GM12878 (cell line): ENCODE measurements at regions not wholly inside any gene's neighbourhood (a gene's known extent, or its start where the extent isn't known, plus 50 kb on each side); places are given as distances from the start of the nearest gene placed in this dataset.

Experiments
- ATAC-seq: fragments of 200-7000 bp; cut with Tn5 transposase; 3 replicates; pipeline ENCODE4 v1.9.1; 2020; ENCODE audit warnings: mild to moderate bottlenecking, moderate library complexity
- BruUV-seq: library from RNA; stranded (reverse); fragments of 400-500 nt; replicated peaks from 2 replicates; lab custom pipeline; 2021; lab: Mats Ljungman, UMichigan
- CTCF ChIA-PET: fragments of 300-600 bp; sonication (Branson Sonifier 250); formaldehyde crosslinking; extraction: SDS; loops from one replicate; lab custom pipeline; 2021; ENCODE audit warnings: inconsistent platforms; lab: Yijun Ruan, JAX
- POLR2A ChIA-PET: fragments of 350-600 bp; formaldehyde crosslinking; extraction: SDS; loops from one replicate; lab custom pipeline; 2021; ENCODE audit warnings: inconsistent platforms; lab: Charles Lee
- RAD21 ChIA-PET: fragments of 300-600 bp; sonication (Branson Sonifier 250); formaldehyde crosslinking; loops from one replicate; lab custom pipeline; 2023; ENCODE audit warnings: antibody characterized with exemption; ENCODE audit not compliant: unreplicated experiment; lab: Charles Lee
- SMC1A ChIA-PET: fragments of 300-600 bp; sonication (Branson Sonifier 250); formaldehyde crosslinking; loops from one replicate; lab custom pipeline; 2023; ENCODE audit not compliant: unreplicated experiment, uncharacterized antibody; lab: Charles Lee
- DNase-seq: peaks from one replicate; pipeline ENCODE4 v3.0.0-alpha.2; 2011; ENCODE audit warnings: low read depth, low spot score
- FAIRE-seq: peaks from 3 replicates; lab custom pipeline; 2011; peaks lifted over from hg19 to GRCh38; lab: Jason Lieb, UNC
- H2AFZ ChIP-seq: 2 replicates; pipeline ENCODE4 v1.6.0; 2011; ENCODE audit warnings: low read depth, low read length, control low read depth; ENCODE audit not compliant: control insufficient read depth
- H3K27ac ChIP-seq: 2 replicates; pipeline ENCODE4 v1.5.1; 2011; ENCODE audit warnings: control low read depth; ENCODE audit not compliant: control insufficient read depth, insufficient read depth
- H3K27me3 ChIP-seq, 2 experiments: replicated peaks in 1 of 2; 2 replicates each; pipeline versions ENCODE4 v1.6.0 to v1.6.1; 2011; ENCODE audit warnings: low read length in 1 of 2; ENCODE audit not compliant: control insufficient read depth in 2 of 2, insufficient read depth in 2 of 2
- H3K36me3 ChIP-seq, 2 experiments: 2 replicates each; pipeline ENCODE4 v1.5.1; 2011; ENCODE audit warnings: low read length in 1 of 2; ENCODE audit not compliant: control insufficient read depth in 2 of 2, insufficient read depth in 2 of 2
- H3K4me1 ChIP-seq: 2 replicates; pipeline ENCODE4 v1.6.1; 2011; ENCODE audit warnings: mild to moderate bottlenecking, low read length, moderate library complexity, mixed read lengths; ENCODE audit not compliant: control insufficient read depth, insufficient read depth
- H3K4me2 ChIP-seq: 2 replicates; pipeline ENCODE4 v1.6.0; 2011; ENCODE audit warnings: control low read depth; ENCODE audit not compliant: control insufficient read depth, insufficient read depth
- H3K4me3 ChIP-seq: fragments of 200-600 bp; sonication (generic); 2 replicates; pipeline ENCODE4 v1.5.1; 2016
- H3K79me2 ChIP-seq: 2 replicates; pipeline ENCODE4 v1.6.0; 2011; ENCODE audit warnings: low read length; ENCODE audit not compliant: control insufficient read depth, insufficient read depth
- H3K9ac ChIP-seq: 2 replicates; pipeline ENCODE4 v1.8.0; 2011; ENCODE audit warnings: low read length, control low read depth, mixed read lengths; ENCODE audit not compliant: control insufficient read depth, insufficient read depth
- H3K9me3 ChIP-seq: replicated peaks from 3 replicates; pipeline ENCODE4 v1.5.1; 2011; ENCODE audit warnings: mild to moderate bottlenecking, low read length; ENCODE audit not compliant: control insufficient read depth, insufficient read depth
- H4K20me1 ChIP-seq: 2 replicates; pipeline ENCODE4 v1.6.0; 2011; ENCODE audit not compliant: control insufficient read depth, insufficient read depth
- FOXK2 ChIP-seq: fragments of 450-650 bp; IDR thresholded peaks from 2 replicates; pipeline ENCODE4 v1.6.1; 2017; ENCODE audit warnings: mild to moderate bottlenecking, moderate library complexity
- MYB ChIP-seq: fragments of 150-350 bp; IDR thresholded peaks from 2 replicates; pipeline ENCODE4 v1.6.1; 2014; ENCODE audit warnings: mild to moderate bottlenecking, low read depth, low read length, borderline replicate concordance
- SMC3 ChIP-seq: IDR thresholded peaks from 2 replicates; pipeline ENCODE4 v1.6.1; 2011; ENCODE audit warnings: low read length, improper control_type of control experiment, borderline replicate concordance
- SRF ChIP-seq, 2 experiments: IDR thresholded peaks; 2 replicates each; pipeline ENCODE4 v1.6.1; 2011; ENCODE audit warnings: low read depth in 2 of 2, low read length in 2 of 2, mild to moderate bottlenecking in 1 of 2, moderate library complexity in 1 of 2
- SUPT20H ChIP-seq: IDR thresholded peaks from 2 replicates; pipeline ENCODE4 v1.6.1; 2011; ENCODE audit warnings: low read depth, mild to moderate bottlenecking, low read length, moderate library complexity, borderline replicate concordance; ENCODE audit not compliant: control insufficient read depth
- ZBTB4 ChIP-seq: fragments of 450-650 bp; formaldehyde crosslinking; IDR thresholded peaks from 2 replicates; pipeline ENCODE4 v1.4.0; 2022; ENCODE audit warnings: mild to moderate bottlenecking, moderate library complexity
- WGBS: methylation state at CpG from one replicate; pipeline ENCODE4 v1.1.6; 2016; ENCODE audit warnings: low lambda C conversion rate; ENCODE audit not compliant: insufficient replicate concordance, insufficient coverage; ENCODE audit errors: missing lambda C conversion rate; 5-methylcytosine and 5-hydroxymethylcytosine counted together
- in situ Hi-C: fragments of 300-500 bp; cut with MboI; formaldehyde crosslinking; loops from 9 replicates; pipeline ENCODE4 v1.14.3; 2018; ENCODE audit warnings: mixed read lengths
- intact Hi-C: fragments of 100-400 bp; cut with micrococcal nuclease; formaldehyde crosslinking; loops from one replicate; pipeline ENCODE4 v1.14.2; 2022; ENCODE audit not compliant: unreplicated experiment
- TF ChIP-seq, protein P1 (sequence below): fragments of 450-650 bp; formaldehyde crosslinking; IDR thresholded peaks from 2 replicates; pipeline ENCODE4 v1.4.0; 2020; ENCODE audit warnings: mild to moderate bottlenecking, moderate library complexity

- ChIA-PET POLR2A (no interaction called here), CTCF (no interaction called here), RAD21 (no interaction called here), SMC1A (no interaction called here)
- DNase-seq (no peak), FAIRE-seq (no peak), ATAC-seq (no peak)
- Histone ChIP-seq H3K36me3 (no peaks in the 10 kb centered on the region), H3K4me3 (no peak overlapping the region), H3K27me3 (no peaks in the 10 kb centered on the region), H3K9me3 (no peaks in the 10 kb centered on the region), H3K27ac (no peak overlapping the region), H3K9ac (no peak overlapping the region), H3K79me2 (no peaks in the 10 kb centered on the region), H3K4me2 (no peak overlapping the region), H3K4me1 (no peaks in the 10 kb centered on the region), H4K20me1 (no peaks in the 10 kb centered on the region), H2AFZ (no peak overlapping the region)
- intact Hi-C loops (no loop called here), in situ Hi-C loops (no loop called here)
- no peak for TF ChIP-seq SRF (IDR thresholded peaks at IDR 0.05; ENCODE audit: low read depth in 2 of 2, low read length in 2 of 2)
- BruUV-seq, result no TSS peak
- WGBS, result 31% methylated on average over 3 of the region's 3 CpGs
These were observed 503.8 kb upstream of the CCDC179 start for GRCh38 chr11:23364076-23364475.

DNA sequence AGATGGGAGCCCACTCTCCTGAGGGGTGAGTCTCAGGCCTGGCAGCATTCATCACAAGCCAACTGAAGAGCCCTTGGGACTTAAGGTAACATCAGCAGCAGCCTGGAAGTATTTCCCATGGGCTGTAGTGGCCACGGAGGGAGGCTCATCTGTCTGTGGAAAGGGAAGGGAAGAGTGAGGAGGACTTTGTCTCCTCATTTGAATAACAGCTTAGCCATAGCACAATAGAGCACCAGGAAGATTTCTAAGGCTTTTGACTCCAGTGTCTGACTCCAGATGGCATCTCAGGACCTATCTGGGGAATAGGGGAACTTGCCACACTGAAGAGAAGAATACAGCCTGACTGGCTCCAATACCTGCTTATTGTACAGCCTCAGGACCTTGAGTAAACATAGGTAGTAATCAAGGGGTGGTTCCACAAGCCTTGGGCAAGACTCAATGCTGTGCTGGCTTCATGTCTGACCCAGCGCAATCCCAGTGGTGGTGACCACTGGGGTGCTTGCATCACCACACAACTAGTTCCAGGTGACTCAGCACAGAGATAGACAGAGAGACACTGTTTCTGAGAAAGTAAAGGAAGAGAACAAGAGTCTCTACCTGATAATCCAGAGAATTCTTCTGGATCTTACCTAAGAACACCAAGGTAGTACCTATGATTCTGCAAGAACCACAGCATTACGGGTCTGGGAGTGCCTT is 510.5 kb upstream of the CCDC179 start:
- no peaks in the 10 kb centered on the region for H3K27me3 ChIP-seq
- H3K36me3 ChIP-seq, result no peaks in the 10 kb centered on the region
- no TSS peak for BruUV-seq
- ChIA-PET POLR2A (no interaction called here), CTCF (no interaction called here), SMC1A (no interaction called here), RAD21 (no interaction called here)
- H3K9ac ChIP-seq, result no peak overlapping the region
- H3K27ac ChIP-seq, result no peak overlapping the region
- ATAC-seq (no peak), FAIRE-seq (no peak), DNase-seq (no peak)
- H3K4me1 ChIP-seq, result no peaks in the 10 kb centered on the region
- H3K9me3 ChIP-seq, result no peaks in the 10 kb centered on the region
- H4K20me1 ChIP-seq, result no peaks in the 10 kb centered on the region
- 25% methylated on average over 3 of the region's 3 CpGs for WGBS
- no peaks in the 10 kb centered on the region for H3K79me2 ChIP-seq
- no peak overlapping the region for H3K4me3 ChIP-seq
- H2AFZ ChIP-seq, result no peak overlapping the region
- intact Hi-C loops (no loop called here), in situ Hi-C loops (no loop called here)
- TF ChIP-seq MYB (no peak), SMC3 (no peak), SUPT20H (no peak), FOXK2 (no peak), ZBTB4 (CRISPR knock-in tag) (no peak)
- TF ChIP-seq, protein P1, sequence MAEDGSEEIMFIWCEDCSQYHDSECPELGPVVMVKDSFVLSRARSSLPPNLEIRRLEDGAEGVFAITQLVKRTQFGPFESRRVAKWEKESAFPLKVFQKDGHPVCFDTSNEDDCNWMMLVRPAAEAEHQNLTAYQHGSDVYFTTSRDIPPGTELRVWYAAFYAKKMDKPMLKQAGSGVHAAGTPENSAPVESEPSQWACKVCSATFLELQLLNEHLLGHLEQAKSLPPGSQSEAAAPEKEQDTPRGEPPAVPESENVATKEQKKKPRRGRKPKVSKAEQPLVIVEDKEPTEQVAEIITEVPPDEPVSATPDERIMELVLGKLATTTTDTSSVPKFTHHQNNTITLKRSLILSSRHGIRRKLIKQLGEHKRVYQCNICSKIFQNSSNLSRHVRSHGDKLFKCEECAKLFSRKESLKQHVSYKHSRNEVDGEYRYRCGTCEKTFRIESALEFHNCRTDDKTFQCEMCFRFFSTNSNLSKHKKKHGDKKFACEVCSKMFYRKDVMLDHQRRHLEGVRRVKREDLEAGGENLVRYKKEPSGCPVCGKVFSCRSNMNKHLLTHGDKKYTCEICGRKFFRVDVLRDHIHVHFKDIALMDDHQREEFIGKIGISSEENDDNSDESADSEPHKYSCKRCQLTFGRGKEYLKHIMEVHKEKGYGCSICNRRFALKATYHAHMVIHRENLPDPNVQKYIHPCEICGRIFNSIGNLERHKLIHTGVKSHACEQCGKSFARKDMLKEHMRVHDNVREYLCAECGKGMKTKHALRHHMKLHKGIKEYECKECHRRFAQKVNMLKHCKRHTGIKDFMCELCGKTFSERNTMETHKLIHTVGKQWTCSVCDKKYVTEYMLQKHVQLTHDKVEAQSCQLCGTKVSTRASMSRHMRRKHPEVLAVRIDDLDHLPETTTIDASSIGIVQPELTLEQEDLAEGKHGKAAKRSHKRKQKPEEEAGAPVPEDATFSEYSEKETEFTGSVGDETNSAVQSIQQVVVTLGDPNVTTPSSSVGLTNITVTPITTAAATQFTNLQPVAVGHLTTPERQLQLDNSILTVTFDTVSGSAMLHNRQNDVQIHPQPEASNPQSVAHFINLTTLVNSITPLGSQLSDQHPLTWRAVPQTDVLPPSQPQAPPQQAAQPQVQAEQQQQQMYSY (CRISPR knock-in tag), result no peak
- no peak overlapping the region for H3K4me2 ChIP-seq
